Peyer's patch (tissue), 4 donors: ENCODE measurements at regions not wholly inside any gene's neighbourhood (a gene's known extent, or its start where the extent isn't known, plus 50 kb on each side); places are given as distances from the start of the nearest gene placed in this dataset.

Source experiments
- CTCF ChIP-seq, 6 experiments: fragments of 450-650 bp in 4 of 6; fragments of 200-600 bp in 2 of 6; sonication (generic) in 1 of 6; IDR thresholded peaks; one replicate each; pipeline ENCODE4 v1.5.1; 2017 to 2019; ENCODE audit warnings: antibody characterized with exemption in 6 of 6, mild to moderate bottlenecking in 3 of 6, moderate library complexity in 1 of 6
- POLR2A ChIP-seq, 2 donors: fragments of 450-650 bp; IDR thresholded peaks; one replicate each; pipeline ENCODE4 v1.5.1; 2017; ENCODE audit warnings: antibody characterized with exemption in 2 of 2, mild to moderate bottlenecking in 2 of 2, moderate library complexity in 2 of 2

- TF ChIP-seq CTCF (IDR thresholded peaks at IDR 0.05) = no peak
- no peak for TF ChIP-seq POLR2A (IDR thresholded peaks at IDR 0.05)
Measured at GRCh38 chr14:40346275-40346674, 914.0 kb upstream of the FBXO33 start.
